Glutamatergic neuron (in vitro differentiated cells): ENCODE measurements at regions not wholly inside any gene's neighbourhood (a gene's known extent, or its start where the extent isn't known, plus 50 kb on each side); places are given as distances from the start of the nearest gene placed in this dataset.
A peak's percentile ranks its signal among the peaks of the same experiment; 100 is the strongest.

Source experiments
- DNase-seq: peaks from one replicate; pipeline ENCODE4 v3.0.0; 2022
- H3K27ac Mint-ChIP-seq: one replicate; pipeline ENCODE4 v1.8.0; 2020; ENCODE audit warnings: mild to moderate bottlenecking, mixed read lengths, inconsistent platforms; ENCODE audit not compliant: unreplicated experiment
- H3K27me3 Mint-ChIP-seq: one replicate; pipeline ENCODE4 v1.8.0; 2020; ENCODE audit warnings: mild to moderate bottlenecking, moderate library complexity, mixed read lengths, inconsistent platforms; ENCODE audit not compliant: unreplicated experiment
- H3K36me3 Mint-ChIP-seq: one replicate; pipeline ENCODE4 v1.8.0; 2020; ENCODE audit warnings: mild to moderate bottlenecking, mixed read lengths, inconsistent platforms; ENCODE audit not compliant: unreplicated experiment
- H3K4me1 Mint-ChIP-seq: one replicate; pipeline ENCODE4 v1.8.0; 2020; ENCODE audit warnings: mild to moderate bottlenecking, low read depth, mixed read lengths, inconsistent platforms; ENCODE audit not compliant: unreplicated experiment
- H3K4me3 Mint-ChIP-seq: one replicate; pipeline ENCODE4 v1.8.0; 2020; ENCODE audit warnings: mild to moderate bottlenecking, mixed read lengths, inconsistent platforms; ENCODE audit not compliant: unreplicated experiment
- H3K9me3 Mint-ChIP-seq: one replicate; pipeline ENCODE4 v1.8.0; 2020; ENCODE audit warnings: mild to moderate bottlenecking, moderate library complexity, mixed read lengths, inconsistent platforms; ENCODE audit not compliant: unreplicated experiment
- CTCF ChIP-seq: fragments of 200-600 bp; sonication (generic); IDR thresholded peaks from one replicate; pipeline ENCODE4 v1.5.0; 2021; ENCODE audit not compliant: partially characterized antibody, unreplicated experiment

GRCh38 chr11:134541951-134542350 is 129.9 kb upstream of the B3GAT1 start:
- H3K4me3 Mint-ChIP-seq: no peak overlapping the region
- H3K9me3 Mint-ChIP-seq: peaks cover 5% of the 10 kb centered on the region
- TF ChIP-seq CTCF: no peak
- peak; percentile 3 for DNase-seq
- H3K4me1 Mint-ChIP-seq: peaks cover 27% of the 10 kb centered on the region
- peak overlapping the region; percentile 86 for H3K27ac Mint-ChIP-seq
- peaks cover 17% of the 10 kb centered on the region for H3K27me3 Mint-ChIP-seq
- H3K36me3 Mint-ChIP-seq: peaks cover 7% of the 10 kb centered on the region

DNA sequence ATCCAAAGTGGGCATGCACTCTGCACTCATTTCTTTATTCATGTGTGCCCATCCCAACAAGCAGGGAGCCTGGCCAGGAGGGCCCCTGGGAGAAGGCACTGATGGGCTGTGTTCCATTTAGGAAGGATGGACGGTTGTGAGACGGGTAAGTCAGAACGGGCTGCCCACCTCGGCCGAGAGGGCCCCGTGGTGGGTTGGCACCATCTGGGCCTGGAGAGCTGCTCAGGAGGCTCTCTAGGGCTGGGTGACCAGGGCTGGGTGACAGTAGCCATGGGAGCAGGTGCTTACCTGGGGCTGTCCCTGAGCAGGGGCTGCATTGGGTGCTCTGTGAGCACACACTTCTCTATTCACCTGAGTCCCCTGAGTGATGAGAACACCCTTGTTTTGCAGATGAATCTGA is 129.3 kb upstream of the B3GAT1 start:
- Mint-ChIP-seq H3K4me1 (peaks cover 27% of the 10 kb centered on the region), H3K27me3 (peaks cover 17% of the 10 kb centered on the region), H3K27ac (no peak overlapping the region), H3K4me3 (no peak overlapping the region), H3K9me3 (peaks cover 5% of the 10 kb centered on the region), H3K36me3 (peaks cover 7% of the 10 kb centered on the region)
- DNase-seq: no peak
- no peak for TF ChIP-seq CTCF

DNA sequence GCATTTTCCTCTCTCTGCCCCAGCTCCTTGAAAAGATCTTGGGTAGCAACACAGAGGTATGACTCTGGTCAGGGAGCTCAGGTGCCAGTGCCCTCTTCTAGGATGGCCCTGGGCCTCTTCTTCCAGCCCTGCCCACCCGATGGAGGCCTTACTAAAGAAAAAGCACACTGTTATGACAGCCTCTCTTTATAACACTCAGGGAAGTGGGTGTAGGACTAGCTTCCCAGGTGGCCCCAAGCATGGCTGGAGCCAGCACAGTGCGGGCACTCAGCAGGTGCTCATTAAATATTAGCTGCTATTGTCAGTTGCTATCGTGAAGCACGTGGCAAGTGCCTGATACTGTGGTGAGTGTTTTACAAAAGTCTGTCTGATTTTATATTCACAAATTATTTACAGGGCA is 127.2 kb upstream of the B3GAT1 start:
- H3K4me1 Mint-ChIP-seq: peaks cover 26% of the 10 kb centered on the region
- no peak overlapping the region for H3K4me3 Mint-ChIP-seq
- peaks cover 7% of the 10 kb centered on the region for H3K36me3 Mint-ChIP-seq
- TF ChIP-seq CTCF: no peak
- peak; percentile 3 for DNase-seq
- no peak overlapping the region for H3K27ac Mint-ChIP-seq
- peaks cover 3% of the 10 kb centered on the region for H3K9me3 Mint-ChIP-seq
- H3K27me3 Mint-ChIP-seq: peaks cover 15% of the 10 kb centered on the region

DNA sequence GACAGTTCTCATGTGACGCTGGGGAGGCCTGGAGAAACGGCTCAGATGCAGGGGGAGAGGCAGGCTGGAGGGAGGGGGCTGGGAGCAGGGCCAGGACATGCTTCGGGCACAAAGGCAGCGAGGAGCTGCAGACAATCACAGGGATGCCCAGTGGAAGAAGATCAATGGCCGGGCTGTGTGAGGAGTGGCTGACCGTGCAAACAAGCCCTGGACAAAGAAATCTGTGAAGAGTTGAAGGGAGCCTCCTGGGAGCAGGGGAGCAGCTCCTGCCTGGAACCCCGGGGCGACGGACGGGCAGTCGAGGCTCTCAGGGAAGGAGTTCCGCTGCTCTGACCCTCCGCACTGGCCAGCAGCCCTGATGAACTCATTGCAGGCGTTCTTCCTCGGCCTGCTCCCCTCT is 126.7 kb upstream of the B3GAT1 start:
- H3K36me3 Mint-ChIP-seq: peaks cover 7% of the 10 kb centered on the region
- peak; percentile 15 for DNase-seq
- peaks cover 15% of the 10 kb centered on the region for H3K27me3 Mint-ChIP-seq
- H3K9me3 Mint-ChIP-seq: peaks cover 2% of the 10 kb centered on the region
- no peak for TF ChIP-seq CTCF
- H3K4me1 Mint-ChIP-seq: peaks cover 26% of the 10 kb centered on the region
- H3K27ac Mint-ChIP-seq: no peak overlapping the region
- H3K4me3 Mint-ChIP-seq: no peak overlapping the region

DNA sequence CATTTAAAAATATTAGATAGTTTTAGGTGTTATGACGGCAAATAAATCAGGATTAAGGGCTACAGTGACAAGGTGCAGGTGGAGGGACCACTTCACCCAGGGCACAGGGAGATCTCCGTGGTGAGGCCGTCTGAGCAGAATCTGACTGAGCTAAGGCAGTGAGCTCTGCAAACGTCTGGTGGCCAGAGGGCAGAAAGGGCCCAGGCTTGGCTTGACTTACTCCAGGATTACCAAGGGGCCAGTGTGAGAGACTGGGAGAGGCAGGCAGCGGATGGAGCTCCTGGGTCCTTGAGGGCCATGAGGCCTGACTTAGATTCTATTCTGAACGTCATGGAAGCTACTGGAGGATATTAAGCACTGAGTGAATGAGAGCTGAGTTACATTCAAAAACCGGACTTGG is 125.9 kb upstream of the B3GAT1 start:
- Mint-ChIP-seq H3K4me3 (no peak overlapping the region), H3K27ac (no peak overlapping the region), H3K9me3 (peaks cover under 1% of the 10 kb centered on the region), H3K36me3 (peaks cover 7% of the 10 kb centered on the region), H3K27me3 (peaks cover 13% of the 10 kb centered on the region), H3K4me1 (peaks cover 26% of the 10 kb centered on the region)
- peak; percentile 4 for DNase-seq
- no peak for TF ChIP-seq CTCF
